Kidney (tissue), 13 donors: ENCODE measurements at regions not wholly inside any gene's neighbourhood (a gene's known extent, or its start where the extent isn't known, plus 50 kb on each side); places are given as distances from the start of the nearest gene placed in this dataset.

Experiments used
- DNase-seq, 5 donors: peaks; one replicate each; pipeline ENCODE4 v3.0.0-alpha.2; 2013 to 2020
- FAIRE-seq: peaks from 2 replicates; lab custom pipeline; 2012; peaks lifted over from hg19 to GRCh38; lab: Jason Lieb, UNC
- H3K27ac ChIP-seq, 2 donors: one replicate each; pipeline ENCODE4 v1.7.0; 2013; ENCODE audit warnings: low read depth in 2 of 2, low read length in 2 of 2, inconsistent platforms in 1 of 2
- H3K27me3 ChIP-seq: one replicate; pipeline ENCODE4 v1.7.1; 2013; ENCODE audit warnings: low read length, inconsistent platforms; ENCODE audit not compliant: control insufficient read depth, insufficient read depth
- H3K36me3 ChIP-seq, 3 donors: one replicate each; pipeline versions ENCODE4 v1.7.0 to v1.7.1; 2013; ENCODE audit warnings: low read length in 3 of 3, control low read depth in 1 of 3, inconsistent platforms in 1 of 3; ENCODE audit not compliant: insufficient read depth in 3 of 3, control insufficient read depth in 2 of 3
- H3K4me1 ChIP-seq, 3 donors: one replicate each; pipeline versions ENCODE4 v1.7.0 to v1.7.1; 2013; ENCODE audit warnings: low read length in 3 of 3, inconsistent platforms in 1 of 3, low read depth in 1 of 3; ENCODE audit not compliant: control insufficient read depth in 2 of 3, insufficient read depth in 2 of 3
- H3K4me3 ChIP-seq, 3 donors: one replicate each; pipeline versions ENCODE4 v1.7.0 to v1.8.1; 2013; ENCODE audit warnings: low read length in 3 of 3, control low read depth in 1 of 3, inconsistent platforms in 1 of 3
- H3K9ac ChIP-seq, 3 donors: one replicate each; pipeline versions ENCODE4 v1.7.0 to v1.7.1; 2013; ENCODE audit warnings: low read length in 3 of 3, control low read depth in 1 of 3, inconsistent platforms in 1 of 3
- H3K9me3 ChIP-seq, 3 donors: one replicate each; pipeline versions ENCODE4 v1.7.0 to v1.7.1; 2013; ENCODE audit warnings: low read length in 3 of 3, control low read depth in 1 of 3, inconsistent platforms in 1 of 3; ENCODE audit not compliant: control insufficient read depth in 2 of 3, insufficient read depth in 1 of 3
- intact Hi-C: fragments of 100-400 bp; cut with DNase I; formaldehyde crosslinking; loops from one replicate; pipeline ENCODE4 v1.11.1; 2022
- TF ChIP-seq, protein P1 (sequence below): IDR thresholded peaks from 3 replicates; pipeline ENCODE4 v1.5.1; 2012; ENCODE audit warnings: mild to moderate bottlenecking, moderate library complexity, borderline replicate concordance; ENCODE audit not compliant: insufficient read depth; ENCODE audit errors: extremely low read depth
- donor health status: control.
- donor health status: control.
- donor health status: control.
- donor health status: control.
- donor health status: control.
- donor health status: DM: yes; HTN: yes; CAD: no.
- donor health status: Normal renal cell carcinoma (clear cell type).

DNA sequence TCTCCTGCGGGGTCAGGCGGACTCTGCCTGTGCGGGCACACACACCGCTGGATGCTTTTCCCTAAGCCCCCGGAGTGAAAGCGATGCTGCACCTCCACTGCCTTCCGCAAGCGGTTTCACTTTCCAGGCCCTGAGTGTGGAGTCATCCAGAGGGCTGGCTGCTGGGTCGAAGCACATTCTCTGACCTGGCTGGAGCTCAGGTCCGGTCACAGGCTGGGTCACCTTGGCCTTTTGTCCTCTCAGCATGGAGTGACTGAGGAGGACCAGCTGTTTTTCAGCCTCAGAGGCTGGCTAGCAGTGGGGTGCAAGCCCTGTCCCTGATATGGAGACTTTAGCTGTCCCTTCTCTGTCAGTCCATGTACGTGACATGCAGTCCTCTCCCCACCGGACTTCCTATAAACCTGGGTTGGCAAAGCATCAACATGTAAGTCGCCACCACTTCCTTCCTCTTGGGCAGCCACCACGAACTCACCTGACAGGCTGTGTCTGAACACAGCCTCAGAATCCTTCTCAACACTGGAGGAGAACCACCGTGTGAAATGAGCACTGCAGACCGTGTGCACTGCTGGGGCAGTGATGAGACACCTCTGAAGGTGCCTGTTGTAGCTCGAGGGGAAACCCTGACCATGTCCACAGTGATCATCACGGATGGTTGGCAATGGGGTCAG lies 51.3 kb downstream of the GADD45G start:
- Histone ChIP-seq H3K36me3 (no peaks in the 10 kb centered on the region), H3K4me1 (peaks cover 0 to 14% (median 7%) of the 10 kb centered on the region in 3 donors), H3K9me3 (no peaks in the 10 kb centered on the region), H3K9ac (no peak overlapping the region), H3K27me3 (no peaks in the 10 kb centered on the region), H3K4me3 (no peak overlapping the region), H3K27ac (peak overlapping the region in 1 of 2 donors; percentile 17)
- TF ChIP-seq, protein P1, sequence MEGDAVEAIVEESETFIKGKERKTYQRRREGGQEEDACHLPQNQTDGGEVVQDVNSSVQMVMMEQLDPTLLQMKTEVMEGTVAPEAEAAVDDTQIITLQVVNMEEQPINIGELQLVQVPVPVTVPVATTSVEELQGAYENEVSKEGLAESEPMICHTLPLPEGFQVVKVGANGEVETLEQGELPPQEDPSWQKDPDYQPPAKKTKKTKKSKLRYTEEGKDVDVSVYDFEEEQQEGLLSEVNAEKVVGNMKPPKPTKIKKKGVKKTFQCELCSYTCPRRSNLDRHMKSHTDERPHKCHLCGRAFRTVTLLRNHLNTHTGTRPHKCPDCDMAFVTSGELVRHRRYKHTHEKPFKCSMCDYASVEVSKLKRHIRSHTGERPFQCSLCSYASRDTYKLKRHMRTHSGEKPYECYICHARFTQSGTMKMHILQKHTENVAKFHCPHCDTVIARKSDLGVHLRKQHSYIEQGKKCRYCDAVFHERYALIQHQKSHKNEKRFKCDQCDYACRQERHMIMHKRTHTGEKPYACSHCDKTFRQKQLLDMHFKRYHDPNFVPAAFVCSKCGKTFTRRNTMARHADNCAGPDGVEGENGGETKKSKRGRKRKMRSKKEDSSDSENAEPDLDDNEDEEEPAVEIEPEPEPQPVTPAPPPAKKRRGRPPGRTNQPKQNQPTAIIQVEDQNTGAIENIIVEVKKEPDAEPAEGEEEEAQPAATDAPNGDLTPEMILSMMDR: no peak
- peak in 2 of 5 donors; percentile 48 to 64 for DNase-seq
- no peak for FAIRE-seq
- intact Hi-C loops: no loop called here

DNA sequence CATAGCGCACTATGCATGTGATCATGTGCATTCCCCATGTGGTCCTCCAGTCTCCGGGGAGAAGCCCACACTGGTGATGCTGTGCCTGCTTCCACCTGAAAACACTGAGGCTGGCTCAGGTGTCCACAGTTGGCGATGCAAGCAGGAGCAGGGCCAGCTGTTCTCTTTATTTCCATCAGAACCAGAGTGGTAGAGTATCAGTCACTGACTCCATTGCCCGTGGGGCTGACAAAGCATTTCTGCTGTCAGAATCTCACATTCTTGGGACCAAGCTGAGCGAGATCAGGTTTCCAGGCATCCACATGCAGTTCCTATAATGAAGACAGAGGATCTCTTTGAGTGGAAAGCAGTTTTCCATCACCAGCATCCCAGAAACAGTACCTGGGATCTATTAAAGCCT lies 52.5 kb downstream of the GADD45G start:
- Histone ChIP-seq H3K4me3 (no peak overlapping the region), H3K27me3 (no peaks in the 10 kb centered on the region), H3K9me3 (no peaks in the 10 kb centered on the region), H3K27ac (no peak overlapping the region), H3K4me1 (peaks cover 6 to 23% (median 15%) of the 10 kb centered on the region in 3 donors), H3K9ac (no peak overlapping the region), H3K36me3 (no peaks in the 10 kb centered on the region)
- intact Hi-C loops: no loop called here
- FAIRE-seq (no peak), DNase-seq (peak in 4 of 5 donors; percentile 40 to 66 (median 58))
- TF ChIP-seq, protein P1: no peak

DNA sequence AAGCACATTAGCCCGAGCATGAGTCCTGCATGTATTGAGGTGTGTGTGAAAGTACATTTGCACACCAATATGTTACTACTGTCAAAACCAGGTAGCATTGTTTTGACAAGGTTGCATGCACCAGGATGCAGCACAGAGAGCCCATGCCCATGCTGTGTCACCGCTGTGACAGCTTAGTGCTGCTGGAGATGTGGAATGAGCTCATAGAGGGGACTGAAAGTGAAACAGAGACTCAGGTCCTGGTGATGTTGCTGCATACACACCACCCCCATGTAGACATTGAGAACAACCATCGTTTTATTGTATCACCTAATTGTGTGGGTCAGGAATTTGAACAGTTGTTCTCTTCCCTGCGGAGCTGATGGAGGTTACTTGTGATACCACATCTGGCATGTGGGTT lies 53.0 kb downstream of the GADD45G start:
- Histone ChIP-seq H3K4me1 (peaks cover 6 to 27% (median 17%) of the 10 kb centered on the region in 3 donors), H3K9me3 (no peaks in the 10 kb centered on the region), H3K36me3 (no peaks in the 10 kb centered on the region), H3K4me3 (no peak overlapping the region), H3K27me3 (no peaks in the 10 kb centered on the region), H3K27ac (no peak overlapping the region), H3K9ac (no peak overlapping the region)
- intact Hi-C loops: no loop called here
- TF ChIP-seq, protein P1: no peak
- DNase-seq (no peak), FAIRE-seq (no peak)
